ENCODE measurements at regions not wholly inside any gene's neighbourhood (a gene's known extent, or its start where the extent isn't known, plus 50 kb on each side); places are given as distances from the start of the nearest gene placed in this dataset.
"Not testable (repeated sequence)": the region's sequence is repeated elsewhere in the genome, so short reads cannot be mapped to it uniquely, and the experiment has no call there.

DNA sequence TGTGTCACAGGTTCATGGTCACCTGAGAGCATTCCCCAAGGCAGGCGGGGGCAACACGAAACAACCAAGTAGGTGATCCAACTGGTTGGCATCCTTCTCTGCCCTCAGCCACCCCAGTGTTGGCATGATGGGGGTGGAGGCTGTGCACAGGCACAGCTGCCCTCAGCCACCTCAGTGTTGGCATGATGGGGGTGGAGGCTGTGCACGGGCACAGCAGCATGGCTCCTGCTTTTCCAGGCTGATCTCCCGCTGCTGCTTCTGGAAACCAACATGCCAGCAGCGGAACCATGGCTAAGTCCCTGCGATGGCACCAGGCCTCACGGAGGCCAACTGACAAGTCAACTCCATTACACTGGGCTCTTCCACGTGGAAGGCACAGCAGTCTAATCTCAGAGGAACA, 447.8 kb downstream of the PTPRU start:
- no peak for DNase-seq (ENCODE audit: low spot score)

DNA sequence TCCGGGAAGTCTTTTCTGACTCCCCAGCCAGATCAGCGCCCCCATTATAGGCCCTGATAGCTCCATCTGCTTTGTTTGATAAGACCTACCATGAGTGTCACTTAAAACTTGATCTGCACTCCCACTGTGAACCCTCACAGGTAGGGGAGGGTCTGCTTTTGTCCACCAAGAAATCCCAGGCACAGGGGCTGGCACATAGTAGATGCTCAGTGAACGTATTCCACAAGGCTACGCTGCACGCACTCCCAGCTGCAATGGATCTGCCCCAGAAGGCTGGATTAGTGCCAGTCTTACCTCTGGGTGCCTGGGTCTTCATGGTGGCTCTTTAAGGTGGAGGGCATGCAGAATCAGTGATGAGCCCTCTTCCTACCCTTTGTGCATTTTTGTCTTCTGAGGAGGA, 447.1 kb downstream of the PTPRU start:
- DNase-seq (ENCODE audit: low spot score): no peak

DNA sequence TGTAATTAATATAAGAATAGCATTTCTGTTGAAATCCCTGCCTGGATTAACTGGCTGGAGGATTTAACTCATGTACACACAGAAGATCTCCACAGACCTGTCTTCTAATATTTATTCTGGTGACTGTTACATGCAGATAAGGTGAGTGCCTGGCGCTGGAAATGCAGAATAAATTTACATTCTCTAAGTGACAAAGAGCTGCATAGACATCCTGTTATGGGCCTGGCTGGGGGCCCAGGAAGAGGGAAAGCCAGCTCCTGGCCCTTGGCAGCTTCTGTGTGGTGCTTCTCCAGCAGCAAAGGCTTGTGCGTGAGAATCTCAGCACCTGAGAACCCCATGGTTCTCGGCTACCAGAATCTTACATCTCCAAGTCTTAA, 446.6 kb downstream of the PTPRU start:
- no peak for DNase-seq (ENCODE audit: low spot score)

DNA sequence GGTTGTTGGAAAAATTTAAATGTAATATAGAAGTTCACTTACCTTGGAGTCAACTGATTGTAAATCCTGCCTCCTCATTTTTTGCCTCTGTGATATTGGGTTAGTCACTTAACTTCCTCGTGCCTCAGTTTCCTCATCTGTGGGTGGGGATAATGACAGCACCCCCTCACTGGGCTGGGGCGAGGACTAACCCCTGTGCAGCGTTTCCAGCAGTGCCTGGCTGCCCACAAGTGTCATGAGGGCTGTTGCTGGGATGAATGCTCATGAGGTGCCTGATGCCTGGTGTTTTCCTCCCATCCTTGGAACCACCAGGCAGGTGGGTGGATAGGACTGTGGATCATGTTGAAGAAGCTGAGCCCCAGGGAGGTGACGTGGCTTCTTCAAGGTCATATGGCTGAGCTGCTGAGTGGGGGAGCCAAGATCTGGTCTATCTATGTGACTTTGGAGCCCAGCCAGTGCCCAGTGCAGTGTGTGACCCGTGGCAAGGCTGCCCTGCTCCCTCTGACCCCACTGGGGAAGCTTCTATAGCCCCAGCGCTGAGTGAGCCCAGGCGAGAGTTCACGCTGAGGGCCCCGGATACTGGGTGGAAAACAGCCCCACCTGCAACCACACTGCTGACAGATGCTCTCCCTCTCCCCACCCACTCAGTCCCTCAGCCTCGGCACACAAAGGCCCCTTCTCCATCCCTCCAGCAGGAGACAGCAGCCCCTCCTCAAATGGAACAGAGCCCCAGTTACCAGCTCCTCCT, 446.0 kb downstream of the PTPRU start:
- no peak for DNase-seq (ENCODE audit: low spot score)

DNA sequence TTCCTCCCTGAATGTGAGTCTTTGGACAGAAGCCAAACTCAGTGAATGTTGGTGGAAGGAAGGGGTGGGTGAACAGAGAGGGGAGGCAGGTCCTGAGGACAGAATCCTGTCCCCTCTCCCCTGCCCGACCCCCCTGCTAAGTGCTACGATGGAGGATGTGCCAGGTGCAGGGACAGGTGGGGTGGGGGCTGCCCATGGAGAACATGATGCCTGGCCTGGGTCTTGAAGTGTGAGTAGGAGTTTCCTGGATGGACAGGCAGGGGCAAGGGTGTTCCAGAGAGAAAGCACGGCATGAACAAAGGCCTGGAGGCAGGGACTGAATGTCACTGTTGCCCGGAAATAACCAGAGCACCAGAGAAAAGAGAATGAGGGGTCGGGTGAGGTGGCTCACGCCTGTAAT, 445.1 kb downstream of the PTPRU start:
- DNase-seq (ENCODE audit: low spot score): not testable (repeated sequence)

DNA sequence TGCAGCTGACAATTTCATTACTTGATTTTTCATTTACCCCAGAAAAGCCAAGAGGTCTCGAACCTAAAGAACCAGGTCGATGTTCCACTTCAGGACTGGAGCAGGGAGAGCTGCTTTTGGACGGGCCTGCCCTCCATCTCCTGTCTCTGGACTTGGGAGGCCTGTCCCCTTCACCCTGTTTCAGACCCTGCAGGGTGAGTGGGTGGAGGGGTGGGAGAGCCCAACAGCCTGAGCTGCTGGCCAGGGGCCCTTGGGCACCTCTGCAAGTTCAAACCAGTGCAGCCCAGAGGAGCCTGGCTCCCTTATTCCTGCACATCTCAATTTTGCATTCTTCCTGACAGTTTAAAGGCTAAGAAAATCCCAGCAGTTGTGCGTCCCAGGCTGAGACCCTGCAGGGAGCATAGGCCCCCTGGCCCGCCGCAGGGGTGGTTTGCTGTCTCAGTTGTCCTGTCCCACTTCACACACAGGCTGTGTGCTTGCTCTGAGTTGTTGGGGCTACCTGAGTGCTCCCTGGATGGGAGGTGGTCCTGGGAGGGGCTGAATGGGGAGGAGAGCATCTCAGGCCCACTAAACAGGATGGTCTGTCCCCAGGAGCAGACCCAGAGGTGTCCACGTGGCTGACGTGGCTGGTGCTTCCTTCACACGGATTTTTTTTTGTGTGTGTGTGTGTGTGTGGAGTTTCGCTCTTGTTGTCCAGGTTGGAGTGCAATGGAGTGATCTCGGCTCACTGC, 443.7 kb downstream of the PTPRU start:
- DNase-seq (ENCODE audit: low spot score): no peak

DNA sequence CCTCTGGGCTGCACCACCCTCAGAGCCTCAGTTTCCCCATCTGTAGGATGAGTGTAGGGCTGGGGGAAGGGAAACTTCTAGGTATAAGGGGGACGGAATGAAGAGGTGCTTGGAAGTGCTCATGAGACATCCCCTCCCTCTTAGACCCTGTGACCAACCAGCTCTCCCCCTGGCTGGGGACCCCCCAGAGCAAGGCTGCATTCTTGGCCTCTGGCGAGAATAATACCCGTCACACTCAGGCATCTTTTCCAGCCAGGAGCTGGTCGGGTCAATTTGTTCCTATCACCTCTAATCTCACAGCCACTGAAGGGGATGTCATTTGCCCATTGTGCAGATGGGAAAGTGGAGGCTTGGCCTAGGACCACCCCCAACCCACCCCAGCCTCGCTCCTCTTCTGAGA, 443.0 kb downstream of the PTPRU start:
- DNase-seq (ENCODE audit: low spot score): no peak

DNA sequence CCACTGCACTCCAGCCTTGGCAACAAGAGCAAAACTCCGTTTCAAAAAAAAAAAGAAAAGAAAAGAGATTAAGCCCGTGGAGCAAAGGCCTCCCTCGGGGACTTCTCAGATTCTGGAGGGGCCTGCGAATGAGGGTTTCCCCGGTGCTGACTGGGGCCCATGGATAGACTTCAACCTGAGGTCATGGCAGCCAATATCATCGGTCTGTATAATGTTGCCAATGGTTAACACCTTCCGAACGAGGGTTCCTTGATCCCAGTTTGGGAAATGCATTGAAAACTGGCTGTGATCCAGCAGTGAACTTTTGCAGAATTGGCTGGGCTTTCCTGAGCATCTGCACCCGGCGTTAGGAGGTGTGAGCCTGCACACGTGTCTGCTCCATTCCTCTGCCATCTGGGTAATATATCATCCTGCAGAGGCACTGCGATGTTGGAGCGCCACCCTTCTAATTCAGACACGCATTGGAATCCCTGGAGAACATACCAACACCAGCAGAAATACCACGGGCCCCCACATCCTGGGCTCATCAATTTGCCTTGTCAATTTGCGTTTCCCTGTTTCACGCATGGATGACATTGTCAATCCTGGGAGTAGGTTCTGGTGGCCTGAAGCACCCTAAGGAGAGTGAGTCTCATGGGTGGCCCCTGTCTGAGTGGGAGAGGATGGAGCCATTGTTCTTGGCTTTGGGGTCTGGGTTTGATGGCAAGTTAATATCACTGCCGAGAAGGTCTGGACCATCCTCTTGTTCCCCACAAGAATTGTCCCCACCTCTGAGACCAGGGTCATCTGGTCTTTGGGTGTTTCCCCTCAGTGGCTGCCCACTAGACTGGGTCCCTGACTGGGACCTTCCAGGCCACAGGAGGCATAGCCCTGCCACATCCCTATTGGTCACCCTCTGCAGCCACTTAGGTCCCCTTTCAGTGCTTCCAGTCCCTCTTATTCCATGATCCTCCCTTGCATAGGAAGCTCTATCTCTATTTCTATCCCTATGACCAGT, 441.0 kb downstream of the PTPRU start:
- DNase-seq (ENCODE audit: low spot score): no peak

DNA sequence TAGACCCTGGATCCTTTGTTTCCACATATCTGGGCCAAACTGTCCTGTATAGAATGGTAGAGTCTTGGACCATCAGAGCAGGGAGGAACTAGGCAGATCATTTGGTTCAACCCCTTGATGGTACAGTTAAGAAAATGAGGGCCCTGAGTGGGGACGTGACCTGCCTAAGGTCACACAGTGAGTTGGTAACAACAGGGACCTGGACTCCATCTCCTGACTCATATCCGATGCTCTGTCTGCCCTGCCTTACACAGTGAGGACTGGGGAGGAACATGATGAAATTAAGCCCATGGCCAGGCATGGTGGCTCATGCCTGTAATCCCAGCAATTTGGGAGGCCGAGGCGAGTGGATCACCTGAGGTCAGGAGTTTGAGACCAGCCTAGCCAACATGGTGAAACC, 440.2 kb downstream of the PTPRU start:
- no peak for DNase-seq (ENCODE audit: low spot score)

DNA sequence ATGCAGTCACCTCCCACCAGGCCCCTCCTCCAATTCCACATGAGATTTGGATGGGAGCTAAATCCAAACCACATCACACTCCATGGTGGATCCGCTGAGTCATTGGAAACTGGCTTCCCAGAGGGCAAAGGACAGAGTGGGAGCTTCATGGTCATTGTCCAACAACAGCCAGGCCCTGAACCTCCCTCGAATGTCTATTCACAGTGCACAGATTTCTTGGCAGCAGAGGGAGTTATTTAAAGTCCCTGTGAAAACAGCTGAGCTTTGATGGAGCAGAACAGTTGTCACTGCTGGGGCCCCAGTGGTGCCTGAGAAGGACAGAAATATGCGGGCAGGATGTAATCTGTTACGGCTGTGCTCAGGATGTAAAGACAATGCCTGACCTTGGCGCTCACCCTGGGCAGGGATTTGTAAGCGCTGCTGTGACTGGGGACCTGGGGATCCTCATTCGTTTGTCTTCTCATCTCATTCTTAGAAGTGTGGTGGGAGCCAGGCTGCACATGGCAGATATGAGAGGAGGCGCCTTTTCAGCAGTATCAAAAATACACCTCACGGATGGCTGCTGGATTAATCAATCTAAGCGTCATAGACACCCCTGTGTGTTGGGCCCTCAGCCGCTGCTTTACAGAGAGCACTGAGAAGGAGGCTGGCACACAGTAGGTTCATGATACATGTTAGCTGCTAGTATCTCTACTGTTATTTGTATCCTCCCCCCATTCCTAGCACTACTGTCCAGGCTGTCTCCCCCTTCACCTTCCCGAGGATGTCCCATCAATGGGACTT, 439.4 kb downstream of the PTPRU start:
- DNase-seq (ENCODE audit: low spot score): no peak

DNA sequence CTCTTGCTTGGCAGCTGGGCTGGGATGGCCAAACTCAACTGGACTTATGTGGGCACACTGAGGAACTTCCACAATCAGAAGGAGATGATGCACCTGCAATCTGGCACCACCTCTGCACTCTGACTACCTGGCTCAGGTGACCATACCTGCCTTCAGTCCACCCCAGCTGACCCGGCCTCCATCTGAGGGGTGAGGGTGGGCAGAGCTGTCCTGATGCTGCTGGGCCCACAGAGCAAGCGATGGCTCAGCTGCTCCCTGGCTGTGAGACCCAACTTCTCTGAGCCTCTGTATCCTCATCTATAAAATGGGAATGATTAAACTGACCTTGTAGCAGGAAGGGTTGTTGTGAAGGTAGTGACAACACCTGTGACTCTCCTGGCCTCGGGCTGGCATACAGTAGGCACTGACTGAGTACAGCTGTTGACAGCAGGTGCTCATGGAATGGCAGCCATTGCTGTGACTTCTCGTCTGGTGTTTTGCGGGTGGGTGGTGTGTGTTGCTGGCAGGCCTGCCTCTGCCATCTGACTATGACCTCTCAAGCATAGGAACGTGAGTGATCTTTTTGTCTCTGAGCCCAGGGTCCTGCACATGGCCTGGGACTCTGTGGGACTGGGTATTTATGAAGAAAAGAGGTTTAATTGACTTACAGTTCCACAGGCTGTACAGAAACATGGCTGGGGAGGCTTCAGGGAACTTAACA, 438.5 kb downstream of the PTPRU start:
- DNase-seq (ENCODE audit: low spot score): no peak

DNA sequence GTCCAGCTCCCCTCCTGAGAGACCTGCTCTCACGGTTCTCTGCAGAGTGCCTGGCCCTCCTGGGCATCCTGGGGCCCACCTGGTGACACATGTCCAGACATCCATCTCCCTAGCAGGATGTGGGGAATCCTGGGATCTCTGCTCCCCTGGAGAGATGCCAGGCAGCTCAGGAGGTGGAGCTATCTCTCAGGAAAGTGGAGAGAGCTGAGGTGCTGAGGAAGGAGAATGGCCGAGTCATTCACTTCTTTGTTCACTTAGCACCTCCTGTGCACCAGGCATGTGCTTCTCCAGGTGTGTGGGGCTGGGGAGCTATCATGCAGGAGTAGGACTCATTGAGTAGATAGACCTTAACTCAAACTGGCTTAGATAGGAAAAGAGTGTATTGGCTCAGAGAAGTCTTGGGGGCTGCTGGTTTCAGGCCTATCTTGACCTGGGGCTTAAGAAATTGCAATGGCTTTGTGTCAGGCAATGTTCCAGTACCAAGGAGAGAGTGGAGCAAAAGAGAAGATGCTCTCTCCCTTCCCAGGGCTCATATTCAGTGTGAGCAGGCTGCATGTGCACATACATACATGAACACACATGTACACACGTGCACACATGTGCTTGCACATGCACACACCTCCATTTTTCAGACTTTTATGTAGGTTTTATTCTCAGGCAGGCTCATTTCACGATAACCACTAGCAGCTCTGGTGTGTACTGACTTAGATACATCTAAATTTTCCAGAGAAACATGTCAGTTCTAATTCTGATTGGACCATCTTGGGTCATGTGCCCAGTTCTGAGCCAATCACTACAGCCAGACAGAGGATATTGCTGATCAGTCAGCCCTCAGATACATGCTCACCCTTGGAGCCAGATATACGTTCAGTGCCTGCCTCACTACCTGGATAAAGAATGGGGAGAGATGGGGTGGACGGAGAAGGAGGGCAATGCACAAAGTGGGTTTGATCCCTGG, 437.6 kb downstream of the PTPRU start:
- DNase-seq (ENCODE audit: low spot score): no peak

DNA sequence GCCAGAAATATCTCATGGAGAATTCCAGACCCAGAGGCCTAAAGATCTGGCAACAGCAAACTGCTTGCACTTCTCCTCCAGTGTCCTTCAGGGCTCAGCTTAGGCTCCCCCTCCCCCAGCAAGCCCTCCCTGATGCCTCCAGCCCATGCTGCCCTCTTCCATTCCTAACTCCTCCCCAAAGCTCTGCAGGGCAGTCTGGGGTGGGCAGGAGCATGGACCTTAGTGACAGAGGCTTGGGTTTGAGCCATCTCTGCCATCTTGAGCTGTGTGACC, 436.8 kb downstream of the PTPRU start:
- no peak for DNase-seq (ENCODE audit: low spot score)

DNA sequence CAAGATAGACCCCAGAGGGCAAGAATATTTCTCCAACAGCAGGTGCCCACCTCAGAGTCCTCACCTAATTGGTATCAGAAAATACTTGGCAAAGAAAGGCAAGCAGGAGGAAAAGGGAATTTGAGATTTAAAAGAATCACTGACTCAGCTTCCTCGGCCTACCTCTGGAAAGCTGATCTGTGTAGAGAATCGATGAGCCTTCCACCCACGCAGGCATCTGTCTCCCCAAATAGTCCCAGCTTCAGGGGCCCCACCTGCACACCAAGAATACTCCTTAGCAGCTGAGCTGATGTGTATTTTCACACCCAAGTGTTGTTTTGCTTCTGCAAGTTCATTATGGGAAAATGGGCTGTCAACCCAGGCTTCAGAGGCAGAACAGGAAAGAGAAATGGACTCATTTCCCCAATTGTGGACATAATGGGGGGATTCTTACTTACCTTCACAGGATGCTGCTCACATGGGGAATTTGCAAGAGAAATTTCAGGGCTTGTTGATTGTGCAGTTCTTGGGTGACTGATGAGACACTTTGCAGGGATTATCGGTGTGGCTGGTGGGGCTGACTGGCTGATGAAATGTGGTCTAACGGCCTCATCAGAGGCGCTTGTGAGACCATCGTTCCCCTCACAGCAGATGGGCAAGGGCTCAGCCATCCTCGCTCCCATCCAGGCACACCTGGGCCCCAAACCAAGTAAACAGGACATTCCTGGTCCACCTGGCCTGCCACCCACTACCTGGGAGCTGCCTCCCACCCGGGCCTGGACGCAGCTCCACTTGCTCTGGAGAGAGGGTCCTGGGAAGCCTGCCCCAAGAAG, 436.3 kb downstream of the PTPRU start:
- DNase-seq (ENCODE audit: low spot score): no peak

DNA sequence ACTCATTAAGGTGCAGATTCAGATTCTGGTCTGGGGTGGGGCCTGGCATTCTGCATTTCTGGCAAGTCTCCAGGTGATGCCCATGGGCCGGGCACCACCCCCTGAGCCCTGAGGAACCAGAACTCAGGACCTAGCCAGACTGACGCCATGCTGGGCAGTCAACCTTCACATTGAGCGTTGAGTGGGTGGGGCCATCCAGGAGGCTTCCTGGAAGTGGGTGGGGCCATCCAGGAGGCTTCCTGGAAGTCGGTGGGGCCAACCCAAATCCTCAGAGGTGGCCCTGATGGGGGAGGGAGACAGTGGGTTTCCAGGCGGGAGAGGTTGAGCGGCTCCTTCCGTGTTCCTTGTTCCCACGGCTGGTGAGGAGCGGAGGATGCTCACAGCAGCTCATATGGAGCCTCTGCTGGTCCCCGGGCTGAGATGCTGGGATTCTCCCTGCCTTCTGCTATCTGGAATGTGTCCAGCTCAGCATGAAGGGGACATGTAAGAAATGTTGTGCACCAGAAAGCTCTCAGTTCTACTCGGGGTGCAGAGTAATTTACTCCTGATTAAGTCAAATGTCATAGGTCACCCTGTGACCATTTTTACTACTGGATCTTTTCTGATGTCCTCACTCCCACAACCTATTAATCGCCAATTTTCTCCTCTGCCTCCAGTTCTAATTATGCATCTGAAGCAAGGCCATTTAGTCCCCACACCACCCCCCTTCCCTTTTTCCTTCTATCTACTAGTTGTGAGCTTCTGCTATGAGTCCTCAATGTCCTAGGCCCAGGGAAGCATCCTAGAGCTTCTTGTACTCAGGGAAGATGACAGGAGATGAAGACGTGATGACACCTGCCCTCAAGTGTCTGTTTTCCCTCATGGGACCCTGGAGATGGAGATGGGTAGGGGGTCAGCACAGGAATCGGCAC, 435.4 kb downstream of the PTPRU start:
- DNase-seq (ENCODE audit: low spot score): no peak

DNA sequence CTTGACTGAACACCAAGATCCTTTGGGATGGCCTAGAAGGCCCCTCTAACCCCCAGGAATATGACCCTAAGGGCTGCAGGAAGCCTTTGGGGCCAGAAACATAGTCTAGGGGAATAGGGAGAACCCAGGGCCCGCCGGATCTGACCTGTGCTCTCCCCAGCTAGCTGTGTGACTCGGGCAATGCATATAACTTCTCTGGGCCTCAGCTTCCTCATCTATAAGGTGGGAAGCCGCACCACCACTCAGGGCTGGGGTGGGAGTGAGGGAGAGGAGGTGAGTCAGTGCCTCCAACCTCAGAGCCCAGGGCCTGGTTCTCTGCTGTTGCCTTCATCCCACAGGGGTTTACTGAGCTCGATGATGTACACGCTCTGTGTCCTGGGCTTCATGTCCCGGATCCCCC, 434.4 kb downstream of the PTPRU start:
- DNase-seq (ENCODE audit: low spot score): no peak

DNA sequence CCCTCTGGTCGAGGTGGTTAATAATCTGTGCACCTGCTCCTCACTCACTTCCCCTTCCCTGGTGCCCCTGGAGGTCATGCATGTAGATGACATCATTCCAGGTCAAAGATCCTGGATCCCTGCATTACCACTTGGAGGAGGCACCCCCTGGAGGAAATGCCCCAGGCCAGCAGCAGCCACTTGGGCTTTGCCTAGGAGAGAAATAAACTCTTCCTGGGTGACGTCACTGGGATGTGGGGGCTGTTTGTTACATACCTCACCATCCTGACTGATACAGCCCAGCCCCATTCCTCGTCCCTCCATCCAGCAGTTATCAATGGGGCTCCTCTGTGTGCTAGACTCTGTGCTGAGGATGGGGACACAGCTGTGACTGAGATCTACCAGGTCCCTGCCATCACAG, 433.6 kb downstream of the PTPRU start:
- no peak for DNase-seq (ENCODE audit: low spot score)

DNA sequence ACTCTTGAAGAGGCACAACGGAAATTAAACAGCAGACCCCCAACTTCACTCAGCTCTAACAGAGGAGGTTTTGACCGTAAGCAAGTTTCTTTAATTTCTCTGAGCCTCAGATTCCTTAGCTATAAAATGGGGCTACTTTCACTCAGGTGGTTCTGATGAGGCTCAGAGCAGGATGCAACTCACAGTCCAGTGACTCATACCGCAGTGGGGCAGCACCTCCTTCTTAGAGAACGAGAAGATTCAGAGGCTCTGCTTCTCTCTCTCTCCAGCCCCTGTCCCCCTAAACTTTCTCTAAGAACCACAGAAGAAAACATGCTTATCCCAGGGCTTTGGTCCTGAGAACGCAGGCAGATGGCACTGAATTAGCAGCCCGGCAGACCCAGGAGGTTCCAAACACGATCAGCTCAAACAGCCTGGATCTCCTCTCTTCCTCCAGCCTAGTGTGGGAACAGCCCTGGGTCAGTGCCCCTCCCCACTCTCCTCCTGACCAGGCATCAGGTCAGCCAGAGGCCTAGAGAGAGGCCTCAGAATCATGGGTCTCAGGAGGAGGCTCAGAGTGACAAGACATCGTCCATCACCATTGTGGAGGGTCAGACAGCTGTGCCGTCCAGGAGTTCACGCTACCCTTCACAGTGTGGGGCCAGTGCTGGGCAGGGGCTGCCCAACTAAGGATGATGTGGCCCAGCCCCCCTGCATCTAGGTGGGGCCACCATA, 433.0 kb downstream of the PTPRU start:
- DNase-seq (ENCODE audit: low spot score): no peak

Data from SW480 (cell line).